Neuronal stem cell (in vitro differentiated cells): ENCODE measurements at regions not wholly inside any gene's neighbourhood (a gene's known extent, or its start where the extent isn't known, plus 50 kb on each side); places are given as distances from the start of the nearest gene placed in this dataset.

Source experiments
- DNase-seq: peaks from one replicate; pipeline ENCODE4 v3.0.0-alpha.2; 2013; ENCODE audit warnings: low spot score
- H2AFZ ChIP-seq: one replicate; pipeline ENCODE4 v1.6.1; 2013; ENCODE audit warnings: mild to moderate bottlenecking, low read length, inconsistent platforms
- H2AK5ac ChIP-seq: 2 replicates; pipeline ENCODE4 v1.6.1; 2013; ENCODE audit warnings: low read depth, mild to moderate bottlenecking, inconsistent platforms, low read length, moderate library complexity, mixed read lengths
- H2BK120ac ChIP-seq: 2 replicates; pipeline ENCODE4 v1.6.1; 2013; ENCODE audit warnings: low read depth, mild to moderate bottlenecking, inconsistent platforms, low read length, moderate library complexity, mixed read lengths
- H2BK12ac ChIP-seq: one replicate; pipeline ENCODE4 v1.6.1; 2013; ENCODE audit warnings: low read length, inconsistent platforms
- H2BK15ac ChIP-seq: 2 replicates; pipeline ENCODE4 v1.6.1; 2013; ENCODE audit warnings: mild to moderate bottlenecking, low read length, inconsistent platforms, mixed read lengths
- H2BK5ac ChIP-seq: one replicate; pipeline ENCODE4 v1.6.1; 2013; ENCODE audit warnings: inconsistent platforms, mild to moderate bottlenecking, low read length, moderate library complexity
- H3K14ac ChIP-seq: one replicate; pipeline ENCODE4 v1.6.1; 2013; ENCODE audit warnings: low read length, inconsistent platforms
- H3K18ac ChIP-seq: 2 replicates; pipeline ENCODE4 v1.6.1; 2013; ENCODE audit warnings: low read length, inconsistent platforms
- H3K23ac ChIP-seq: 2 replicates; pipeline ENCODE4 v1.6.1; 2013; ENCODE audit warnings: low read depth, mild to moderate bottlenecking, mixed read lengths, low read length, inconsistent platforms; ENCODE audit not compliant: poor library complexity
- H3K27ac ChIP-seq: replicated peaks from 3 replicates; pipeline ENCODE4 v1.5.1; 2013; ENCODE audit warnings: low read length, inconsistent platforms
- H3K27me3 ChIP-seq, 3 experiments: 2 replicates each; pipeline ENCODE4 v1.6.1; 2013; ENCODE audit warnings: low read length in 3 of 3, mild to moderate bottlenecking in 2 of 3, inconsistent platforms in 1 of 3, low read depth in 1 of 3, mixed read lengths in 1 of 3, moderate library complexity in 1 of 3; ENCODE audit not compliant: control insufficient read depth in 3 of 3, insufficient read depth in 3 of 3
- H3K36me3 ChIP-seq, 2 donors: replicated peaks in 1 of 2; 2 replicates each; pipeline ENCODE4 v1.6.1; 2013; ENCODE audit warnings: low read length in 2 of 2; ENCODE audit not compliant: control insufficient read depth in 2 of 2, insufficient read depth in 2 of 2
- H3K4ac ChIP-seq: 2 replicates; pipeline ENCODE4 v1.6.1; 2013; ENCODE audit warnings: inconsistent platforms, mild to moderate bottlenecking, low read length, moderate library complexity
- H3K4me1 ChIP-seq, 2 donors: 1 replicate in 1 of 2; 2 replicates in 1 of 2; pipeline ENCODE4 v1.6.1; 2013; ENCODE audit warnings: low read length in 2 of 2, low read depth in 1 of 2; ENCODE audit not compliant: control insufficient read depth in 2 of 2, insufficient read depth in 1 of 2
- H3K4me2 ChIP-seq: one replicate; pipeline ENCODE4 v1.6.1; 2013; ENCODE audit warnings: mild to moderate bottlenecking, low read length, inconsistent platforms; ENCODE audit not compliant: insufficient read depth, poor library complexity, severe bottlenecking
- H3K4me3 ChIP-seq, 2 donors: 2 replicates each; pipeline ENCODE4 v1.5.1; 2013; ENCODE audit warnings: low read length in 2 of 2, mild to moderate bottlenecking in 2 of 2, inconsistent platforms in 1 of 2, moderate library complexity in 1 of 2
- H3K79me1 ChIP-seq: one replicate; pipeline ENCODE4 v1.6.1; 2013; ENCODE audit warnings: low read depth, mild to moderate bottlenecking, inconsistent platforms, low read length, moderate library complexity
- H3K9ac ChIP-seq: one replicate; pipeline ENCODE4 v1.6.1; 2013; ENCODE audit warnings: mild to moderate bottlenecking, low read depth, low read length, inconsistent platforms; ENCODE audit not compliant: poor library complexity
- H3K9me3 ChIP-seq, 2 donors: replicated peaks in 1 of 2; 2 replicates each; pipeline versions ENCODE3 to v1.6.1; 2013; ENCODE audit warnings: low read length in 2 of 2, mild to moderate bottlenecking in 2 of 2, inconsistent platforms in 1 of 2, low read depth in 1 of 2, mixed read lengths in 1 of 2, moderate library complexity in 1 of 2; ENCODE audit not compliant: control insufficient read depth in 2 of 2, insufficient read depth in 1 of 2
- H4K8ac ChIP-seq: one replicate; pipeline ENCODE4 v1.6.1; 2013; ENCODE audit warnings: low read depth, mild to moderate bottlenecking, inconsistent platforms, low read length, moderate library complexity
- H4K91ac ChIP-seq: one replicate; pipeline ENCODE4 v1.6.1; 2013; ENCODE audit warnings: low read length, low read depth, mild to moderate bottlenecking, inconsistent platforms; ENCODE audit not compliant: poor library complexity
- WGBS, 2 donors: extraction: QIAGEN DNeasy Blood & Tissue Kit; methylation state at CpG; one replicate each; pipeline ENCODE4 v1.1.7; 2013; ENCODE audit warnings: missing lambda C conversion rate in 2 of 2, mixed read lengths in 1 of 2; ENCODE audit not compliant: insufficient read length in 2 of 2, insufficient replicate concordance in 1 of 2; ENCODE audit errors: extremely low coverage in 2 of 2; 5-methylcytosine and 5-hydroxymethylcytosine counted together

GRCh38 chr16:26196802-26197201 is 505.0 kb downstream of the HS3ST4 start:
- Histone ChIP-seq H3K23ac (no peak overlapping the region), H3K27ac (no peak overlapping the region), H3K4me2 (no peak overlapping the region), H2BK12ac (no peak overlapping the region), H3K18ac (no peak overlapping the region), H4K91ac (no peak overlapping the region), H4K8ac (no peak overlapping the region), H2AK5ac (no peak overlapping the region), H3K79me1 (no peaks in the 10 kb centered on the region), H3K4me1 (no peaks in the 10 kb centered on the region), H2BK120ac (no peak overlapping the region), H2AFZ (no peak overlapping the region), H3K9me3 (no peaks in the 10 kb centered on the region), H3K9ac (no peak overlapping the region), H3K27me3 (no peaks in the 10 kb centered on the region), H3K14ac (no peak overlapping the region), H3K36me3 (no peaks in the 10 kb centered on the region), H3K4me3 (no peak overlapping the region), H2BK5ac (no peak overlapping the region), H2BK15ac (no peak overlapping the region), H3K4ac (no peak overlapping the region)
- DNase-seq: no peak
- WGBS, 2 donors: no CpG with 5 or more reads among the region's 2 CpGs

GRCh38 chr16:26197707-26198106 is 505.9 kb downstream of the HS3ST4 start:
- Histone ChIP-seq H3K4ac (no peak overlapping the region), H3K14ac (no peak overlapping the region), H3K18ac (no peak overlapping the region), H3K27ac (no peak overlapping the region), H2BK15ac (no peak overlapping the region), H3K4me3 (no peak overlapping the region), H3K79me1 (no peaks in the 10 kb centered on the region), H3K23ac (no peak overlapping the region), H3K9ac (no peak overlapping the region), H3K36me3 (no peaks in the 10 kb centered on the region), H3K9me3 (no peaks in the 10 kb centered on the region), H2BK12ac (no peak overlapping the region), H4K8ac (no peak overlapping the region), H3K27me3 (no peaks in the 10 kb centered on the region), H2BK120ac (no peak overlapping the region), H2AK5ac (no peak overlapping the region), H3K4me2 (no peak overlapping the region), H4K91ac (no peak overlapping the region), H2AFZ (no peak overlapping the region), H2BK5ac (no peak overlapping the region), H3K4me1 (no peaks in the 10 kb centered on the region)
- no peak for DNase-seq
- WGBS, 2 donors: no CpG with 5 or more reads among the region's 4 CpGs

- Histone ChIP-seq H2AFZ (no peak overlapping the region), H3K9ac (no peak overlapping the region), H3K4ac (no peak overlapping the region), H3K27ac (no peak overlapping the region), H2BK12ac (no peak overlapping the region), H2BK5ac (no peak overlapping the region), H2AK5ac (no peak overlapping the region), H3K23ac (no peak overlapping the region), H3K4me2 (no peak overlapping the region), H3K14ac (no peak overlapping the region), H4K8ac (no peak overlapping the region), H3K4me1 (no peaks in the 10 kb centered on the region), H3K36me3 (no peaks in the 10 kb centered on the region), H3K79me1 (no peaks in the 10 kb centered on the region), H4K91ac (no peak overlapping the region), H3K4me3 (no peak overlapping the region), H3K27me3 (no peaks in the 10 kb centered on the region), H2BK120ac (no peak overlapping the region), H3K18ac (no peak overlapping the region), H2BK15ac (no peak overlapping the region), H3K9me3 (no peaks in the 10 kb centered on the region)
- DNase-seq: no peak
- WGBS, 2 donors: no CpG with 5 or more reads among the region's 5 CpGs
Observed at GRCh38 chr16:26198221-26198620, 506.5 kb downstream of the HS3ST4 start.

GRCh38 chr16:26204138-26204537 is 512.4 kb downstream of the HS3ST4 start:
- no peak overlapping the region for H4K8ac ChIP-seq
- no peak overlapping the region for H3K27ac ChIP-seq
- no peaks in the 10 kb centered on the region for H3K79me1 ChIP-seq
- no peaks in the 10 kb centered on the region for H3K27me3 ChIP-seq
- no peak overlapping the region for H3K4me2 ChIP-seq
- H3K9ac ChIP-seq: no peak overlapping the region
- no peak overlapping the region for H3K18ac ChIP-seq
- no peak overlapping the region for H2AFZ ChIP-seq
- H3K4me1 ChIP-seq: no peaks in the 10 kb centered on the region
- no peak overlapping the region for H2AK5ac ChIP-seq
- no peak overlapping the region for H3K23ac ChIP-seq
- DNase-seq: no peak
- no peaks in the 10 kb centered on the region for H3K36me3 ChIP-seq
- no CpG with 5 or more reads among the region's 7 CpGs for WGBS, 2 donors
- H2BK12ac ChIP-seq: no peak overlapping the region
- H2BK15ac ChIP-seq: no peak overlapping the region
- H3K14ac ChIP-seq: no peak overlapping the region
- no peak overlapping the region for H3K4ac ChIP-seq
- no peak overlapping the region for H2BK5ac ChIP-seq
- no peaks in the 10 kb centered on the region for H3K9me3 ChIP-seq
- no peak overlapping the region for H3K4me3 ChIP-seq
- H4K91ac ChIP-seq: peak overlapping the region; percentile 31
- H2BK120ac ChIP-seq: no peak overlapping the region
